ENCODE measurements at regions not wholly inside any gene's neighbourhood (a gene's known extent, or its start where the extent isn't known, plus 50 kb on each side); places are given as distances from the start of the nearest gene placed in this dataset.
"Not testable (repeated sequence)": the region's sequence is repeated elsewhere in the genome, so short reads cannot be mapped to it uniquely, and the experiment has no call there.

- Histone ChIP-seq H3K9me3 (0 out of 2 replicates have a peak, but pooled peaks cover 4% of the 10 kb centered on the region), H3K4me3 (no peak overlapping the region), H3K27me3 (no peaks in the 10 kb centered on the region), H3K36me3 (no peaks in the 10 kb centered on the region)
- no peak for DNase-seq
Measured at GRCh38 chr3:104436506-104436905, 930.2 kb upstream of the ALCAM start.

- Histone ChIP-seq H3K9me3 (0 out of 2 replicates have a peak, but pooled peaks cover 4% of the 10 kb centered on the region), H3K27me3 (no peaks in the 10 kb centered on the region), H3K4me3 (no peak overlapping the region), H3K36me3 (no peaks in the 10 kb centered on the region)
- peak; percentile 30 for DNase-seq
Measured at GRCh38 chr3:104437131-104437750, 929.5 kb upstream of the ALCAM start.

GRCh38 chr3:104437891-104438290, 928.8 kb upstream of the ALCAM start:
- peak; percentile 46 for DNase-seq

GRCh38 chr3:104438706-104439105, 928.0 kb upstream of the ALCAM start:
- H3K4me3 ChIP-seq = no peak overlapping the region
- no peaks in the 10 kb centered on the region for H3K36me3 ChIP-seq
- no peaks in the 10 kb centered on the region for H3K27me3 ChIP-seq
- 0 out of 2 replicates have a peak, but pooled peaks cover 4% of the 10 kb centered on the region for H3K9me3 ChIP-seq
- DNase-seq = no peak

More at GRCh38 chr3:104437891-104438290, 928.8 kb upstream of the ALCAM start:
- Histone ChIP-seq H3K36me3 (no peaks in the 10 kb centered on the region), H3K4me3 (no peak overlapping the region), H3K9me3 (0 out of 2 replicates have a peak, but pooled peaks cover 4% of the 10 kb centered on the region), H3K27me3 (no peaks in the 10 kb centered on the region)

- not testable (repeated sequence) for H3K27me3 ChIP-seq, H3K4me3 ChIP-seq, DNase-seq, H3K9me3 ChIP-seq, H3K36me3 ChIP-seq
Measured at GRCh38 chr3:104445252-104445919, 921.3 kb upstream of the ALCAM start.

- Histone ChIP-seq H3K36me3 (no peaks in the 10 kb centered on the region), H3K9me3 (no peaks in the 10 kb centered on the region), H3K27me3 (no peaks in the 10 kb centered on the region), H3K4me3 (no peak overlapping the region)
- DNase-seq = no peak
Measured at GRCh38 chr3:104447681-104448080, 919.0 kb upstream of the ALCAM start.

- peak; percentile 57 for DNase-seq
- Histone ChIP-seq H3K9me3 (no peaks in the 10 kb centered on the region), H3K27me3 (no peaks in the 10 kb centered on the region)
Measured at GRCh38 chr3:104452697-104453096, 914.0 kb upstream of the ALCAM start.

GRCh38 chr3:104458657-104459056, 908.1 kb upstream of the ALCAM start:
- DNase-seq = no peak
- H3K9me3 ChIP-seq = no peaks in the 10 kb centered on the region
- H3K4me3 ChIP-seq = no peak overlapping the region
- H3K36me3 ChIP-seq = no peaks in the 10 kb centered on the region
- H3K27me3 ChIP-seq = no peaks in the 10 kb centered on the region

More at GRCh38 chr3:104452697-104453096, 914.0 kb upstream of the ALCAM start:
- Histone ChIP-seq H3K4me3 (no peak overlapping the region), H3K36me3 (no peaks in the 10 kb centered on the region)

- no peaks in the 10 kb centered on the region for H3K36me3 ChIP-seq
- DNase-seq = no peak
- H3K9me3 ChIP-seq = peaks cover 6% of the 10 kb centered on the region; the same call in 1 of the 2 replicates
- H3K27me3 ChIP-seq = no peaks in the 10 kb centered on the region
- no peak overlapping the region for H3K4me3 ChIP-seq
Measured at GRCh38 chr3:104460477-104461406, 906.0 kb upstream of the ALCAM start.

- Histone ChIP-seq H3K36me3 (no peaks in the 10 kb centered on the region), H3K4me3 (no peak overlapping the region), H3K27me3 (no peaks in the 10 kb centered on the region), H3K9me3 (peaks cover 6% of the 10 kb centered on the region; the same call in 1 of the 2 replicates)
- DNase-seq = no peak
Measured at GRCh38 chr3:104461431-104461830, 905.3 kb upstream of the ALCAM start.

GRCh38 chr3:104472221-104472620, 894.5 kb upstream of the ALCAM start:
- no peak for DNase-seq
- H3K9me3 ChIP-seq = peaks cover 9% of the 10 kb centered on the region
- H3K4me3 ChIP-seq = no peak overlapping the region
- no peaks in the 10 kb centered on the region for H3K27me3 ChIP-seq
- H3K36me3 ChIP-seq = no peaks in the 10 kb centered on the region

GRCh38 chr3:104474011-104474410, 892.7 kb upstream of the ALCAM start:
- no peaks in the 10 kb centered on the region for H3K27me3 ChIP-seq
- DNase-seq = no peak
- no peak overlapping the region for H3K4me3 ChIP-seq
- H3K36me3 ChIP-seq = no peaks in the 10 kb centered on the region
- peaks cover 9% of the 10 kb centered on the region for H3K9me3 ChIP-seq

- no peaks in the 10 kb centered on the region; the same call in 1 of the 2 replicates for H3K9me3 ChIP-seq
- no peak for DNase-seq
- no peak overlapping the region for H3K4me3 ChIP-seq
- H3K27me3 ChIP-seq = no peaks in the 10 kb centered on the region
- H3K36me3 ChIP-seq = no peaks in the 10 kb centered on the region
Measured at GRCh38 chr3:104503022-104503421, 863.7 kb upstream of the ALCAM start.

- H3K4me3 ChIP-seq = no peak overlapping the region
- no peak for DNase-seq
- H3K27me3 ChIP-seq = no peaks in the 10 kb centered on the region
- no peaks in the 10 kb centered on the region for H3K36me3 ChIP-seq
- H3K9me3 ChIP-seq = no peaks in the 10 kb centered on the region; the same call in 1 of the 2 replicates
Measured at GRCh38 chr3:104510131-104510849, 856.4 kb upstream of the ALCAM start.

GRCh38 chr3:104514371-104514770, 852.3 kb upstream of the ALCAM start:
- DNase-seq = no peak
- Histone ChIP-seq H3K4me3 (no peak overlapping the region), H3K27me3 (no peaks in the 10 kb centered on the region), H3K9me3 (no peaks in the 10 kb centered on the region), H3K36me3 (no peaks in the 10 kb centered on the region)

GRCh38 chr3:104514776-104515175, 851.9 kb upstream of the ALCAM start:
- H3K27me3 ChIP-seq = no peaks in the 10 kb centered on the region
- no peak for DNase-seq
- no peaks in the 10 kb centered on the region for H3K9me3 ChIP-seq
- no peak overlapping the region for H3K4me3 ChIP-seq
- H3K36me3 ChIP-seq = no peaks in the 10 kb centered on the region
